T-helper 2 cell (primary cell): ENCODE measurements at regions not wholly inside any gene's neighbourhood (a gene's known extent, or its start where the extent isn't known, plus 50 kb on each side); places are given as distances from the start of the nearest gene placed in this dataset.

Experiments used
- DNase-seq, 5 experiments: peaks; one replicate each; pipeline versions ENCODE4 v3.0.0 to v3.0.0-alpha.2; 2012 to 2022

- DNase-seq, result no peak
Measured at GRCh38 chr5:135234242-135234641, 164.8 kb downstream of the MACROH2A1 start.

- DNase-seq, result no peak
Measured at GRCh38 chr5:135233477-135233876, 165.6 kb downstream of the MACROH2A1 start.

- no peak for DNase-seq
Measured at GRCh38 chr5:135232958-135233357, 166.1 kb downstream of the MACROH2A1 start.

- DNase-seq, result no peak
Measured at GRCh38 chr5:135231289-135231688, 167.7 kb downstream of the MACROH2A1 start.

GRCh38 chr5:135230251-135230925 lies 168.6 kb downstream of the MACROH2A1 start:
- DNase-seq, result peak in 1 of 5 experiments; percentile 39

GRCh38 chr5:135229679-135230132 lies 169.3 kb downstream of the MACROH2A1 start:
- no peak for DNase-seq

GRCh38 chr5:135229122-135229521 lies 169.9 kb downstream of the MACROH2A1 start:
- no peak for DNase-seq

GRCh38 chr5:135228222-135228621 lies 170.8 kb downstream of the MACROH2A1 start:
- DNase-seq, result no peak

GRCh38 chr5:135227064-135228022 lies 171.7 kb downstream of the MACROH2A1 start:
- no peak for DNase-seq

GRCh38 chr5:135225856-135226560 lies 173.0 kb downstream of the MACROH2A1 start:
- DNase-seq, result no peak

GRCh38 chr5:135223891-135224625 lies 175.0 kb downstream of the MACROH2A1 start:
- DNase-seq, result no peak

- DNase-seq, result no peak
Measured at GRCh38 chr5:135223404-135223803, 175.6 kb downstream of the MACROH2A1 start.

- DNase-seq, result no peak
Measured at GRCh38 chr5:135222771-135223170, 176.3 kb downstream of the MACROH2A1 start.

- DNase-seq, result no peak
Measured at GRCh38 chr5:135222171-135222681, 176.8 kb downstream of the MACROH2A1 start.

- DNase-seq, result no peak
Measured at GRCh38 chr5:135221696-135222095, 177.3 kb downstream of the MACROH2A1 start.

GRCh38 chr5:135221187-135221473 lies 177.9 kb downstream of the MACROH2A1 start:
- DNase-seq, result no peak

GRCh38 chr5:135220394-135221186 lies 178.4 kb downstream of the MACROH2A1 start:
- no peak for DNase-seq

- no peak for DNase-seq
Measured at GRCh38 chr5:135219868-135220267, 179.2 kb downstream of the MACROH2A1 start.

GRCh38 chr5:135218790-135219568 lies 180.1 kb downstream of the MACROH2A1 start:
- DNase-seq, result no peak

- DNase-seq, result no peak
Measured at GRCh38 chr5:135218486-135218755, 180.6 kb downstream of the MACROH2A1 start.
